GM23338 (cell line): ENCODE measurements at regions not wholly inside any gene's neighbourhood (a gene's known extent, or its start where the extent isn't known, plus 50 kb on each side); places are given as distances from the start of the nearest gene placed in this dataset.

Source experiments
- CTCF ChIP-seq, 2 experiments: fragments of 200-600 bp in 1 of 2; sonication (generic) in 1 of 2; conservative IDR thresholded peaks; 2 replicates each; pipeline versions ENCODE4 v1.5.1 to v1.6.1; 2016 to 2017; ENCODE audit warnings: antibody characterized with exemption in 2 of 2, low read depth in 2 of 2, mild to moderate bottlenecking in 2 of 2, moderate library complexity in 1 of 2
- EZH2 ChIP-seq: fragments of 200-600 bp; sonication (generic); IDR thresholded peaks from one replicate; pipeline ENCODE4 v1.8.0; 2017; ENCODE audit warnings: antibody characterized with exemption, mild to moderate bottlenecking, low read depth; ENCODE audit not compliant: unreplicated experiment
- EZH2phosphoT487 ChIP-seq: fragments of 200-600 bp; sonication (generic); IDR thresholded peaks from one replicate; pipeline ENCODE4 v1.8.1; 2018; ENCODE audit warnings: antibody characterized with exemption; ENCODE audit not compliant: unreplicated experiment
- POLR2AphosphoS5 ChIP-seq: IDR thresholded peaks from 2 replicates; pipeline ENCODE4 v1.6.1; 2016; ENCODE audit warnings: antibody characterized with exemption, low read depth
- REST ChIP-seq: IDR thresholded peaks from one replicate; pipeline ENCODE4 v1.6.1; 2018; ENCODE audit warnings: antibody characterized with exemption; ENCODE audit not compliant: unreplicated experiment

GRCh38 chr16:35792516-35793285 lies 2333.3 kb downstream of the TP53TG3F start:
- TF ChIP-seq CTCF (conservative IDR thresholded peaks at IDR 0.05; ENCODE audit: low read depth in 2 of 2), result no peak
- no peak for TF ChIP-seq POLR2AphosphoS5
- no peak for TF ChIP-seq EZH2phosphoT487
- no peak for TF ChIP-seq EZH2
- no peak for TF ChIP-seq REST
